ENCODE measurements at regions not wholly inside any gene's neighbourhood (a gene's known extent, or its start where the extent isn't known, plus 50 kb on each side); places are given as distances from the start of the nearest gene placed in this dataset.

DNA sequence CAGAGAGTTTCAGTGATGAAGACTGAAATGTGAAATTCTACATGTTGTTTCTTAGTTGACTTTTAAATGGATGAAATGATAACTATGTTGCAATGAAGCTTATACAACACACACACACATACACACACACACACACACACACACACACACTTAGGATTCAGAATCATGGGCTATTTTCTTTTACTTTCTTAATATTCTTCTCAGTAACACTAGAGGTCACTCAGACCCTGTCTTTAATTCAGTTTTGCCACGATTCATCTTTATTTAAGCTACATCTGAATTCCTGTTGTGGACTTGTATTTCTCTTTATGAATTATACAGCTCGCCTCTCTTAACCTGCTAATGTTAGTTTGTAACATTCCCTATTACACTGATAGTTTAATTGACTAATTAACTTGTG, 109.6 kb upstream of the GOT2 start (continued):
- no peak for TF ChIP-seq SAP30 (IDR thresholded peaks at IDR 0.05; ENCODE audit: borderline replicate concordance, insufficient read depth, low read depth, low read length, poor library complexity, severe bottlenecking)
- TF ChIP-seq, protein P1, sequence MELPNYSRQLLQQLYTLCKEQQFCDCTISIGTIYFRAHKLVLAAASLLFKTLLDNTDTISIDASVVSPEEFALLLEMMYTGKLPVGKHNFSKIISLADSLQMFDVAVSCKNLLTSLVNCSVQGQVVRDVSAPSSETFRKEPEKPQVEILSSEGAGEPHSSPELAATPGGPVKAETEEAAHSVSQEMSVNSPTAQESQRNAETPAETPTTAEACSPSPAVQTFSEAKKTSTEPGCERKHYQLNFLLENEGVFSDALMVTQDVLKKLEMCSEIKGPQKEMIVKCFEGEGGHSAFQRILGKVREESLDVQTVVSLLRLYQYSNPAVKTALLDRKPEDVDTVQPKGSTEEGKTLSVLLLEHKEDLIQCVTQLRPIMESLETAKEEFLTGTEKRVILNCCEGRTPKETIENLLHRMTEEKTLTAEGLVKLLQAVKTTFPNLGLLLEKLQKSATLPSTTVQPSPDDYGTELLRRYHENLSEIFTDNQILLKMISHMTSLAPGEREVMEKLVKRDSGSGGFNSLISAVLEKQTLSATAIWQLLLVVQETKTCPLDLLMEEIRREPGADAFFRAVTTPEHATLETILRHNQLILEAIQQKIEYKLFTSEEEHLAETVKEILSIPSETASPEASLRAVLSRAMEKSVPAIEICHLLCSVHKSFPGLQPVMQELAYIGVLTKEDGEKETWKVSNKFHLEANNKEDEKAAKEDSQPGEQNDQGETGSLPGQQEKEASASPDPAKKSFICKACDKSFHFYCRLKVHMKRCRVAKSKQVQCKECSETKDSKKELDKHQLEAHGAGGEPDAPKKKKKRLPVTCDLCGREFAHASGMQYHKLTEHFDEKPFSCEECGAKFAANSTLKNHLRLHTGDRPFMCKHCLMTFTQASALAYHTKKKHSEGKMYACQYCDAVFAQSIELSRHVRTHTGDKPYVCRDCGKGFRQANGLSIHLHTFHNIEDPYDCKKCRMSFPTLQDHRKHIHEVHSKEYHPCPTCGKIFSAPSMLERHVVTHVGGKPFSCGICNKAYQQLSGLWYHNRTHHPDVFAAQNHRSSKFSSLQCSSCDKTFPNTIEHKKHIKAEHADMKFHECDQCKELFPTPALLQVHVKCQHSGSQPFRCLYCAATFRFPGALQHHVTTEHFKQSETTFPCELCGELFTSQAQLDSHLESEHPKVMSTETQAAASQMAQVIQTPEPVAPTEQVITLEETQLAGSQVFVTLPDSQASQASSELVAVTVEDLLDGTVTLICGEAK (IDR thresholded peaks at IDR 0.05) = no peak
- TF ChIP-seq, protein P1 (CRISPR knock-in tag; IDR thresholded peaks at IDR 0.05) = no peak
